ENCODE measurements at regions not wholly inside any gene's neighbourhood (a gene's known extent, or its start where the extent isn't known, plus 50 kb on each side); places are given as distances from the start of the nearest gene placed in this dataset.
A peak's percentile ranks its signal among the peaks of the same experiment; 100 is the strongest.

GRCh38 chr3:95399585-95399984, 1336.7 kb downstream of the NSUN3 start:
- peak overlapping the region; percentile 76 for H3K27ac Mint-ChIP-seq
- peaks cover 3% of the 10 kb centered on the region for H3K36me3 Mint-ChIP-seq (ENCODE audit: insufficient read depth)
- DNase-seq (ENCODE audit: low spot score, unreplicated experiment) = no peak
- H3K9me3 Mint-ChIP-seq (ENCODE audit: low read depth) = peaks cover 10% of the 10 kb centered on the region
- no peak overlapping the region for H3K4me3 Mint-ChIP-seq (ENCODE audit: low read depth)
- no peaks in the 10 kb centered on the region for H3K27me3 Mint-ChIP-seq
- peaks cover 14% of the 10 kb centered on the region for H3K4me1 Mint-ChIP-seq (ENCODE audit: low read depth)
- TF ChIP-seq CTCF (IDR thresholded peaks at IDR 0.05; ENCODE audit: unreplicated experiment) = no peak

GRCh38 chr3:95401693-95402092, 1338.8 kb downstream of the NSUN3 start:
- H3K27ac Mint-ChIP-seq = no peak overlapping the region
- DNase-seq (ENCODE audit: low spot score, unreplicated experiment) = no peak
- no peak for TF ChIP-seq CTCF (IDR thresholded peaks at IDR 0.05; ENCODE audit: unreplicated experiment)
- H3K4me3 Mint-ChIP-seq (ENCODE audit: low read depth) = no peak overlapping the region
- H3K4me1 Mint-ChIP-seq (ENCODE audit: low read depth) = peaks cover 14% of the 10 kb centered on the region
- H3K9me3 Mint-ChIP-seq (ENCODE audit: low read depth) = peaks cover 10% of the 10 kb centered on the region
- H3K36me3 Mint-ChIP-seq (ENCODE audit: insufficient read depth) = peaks cover 2% of the 10 kb centered on the region
- H3K27me3 Mint-ChIP-seq = no peaks in the 10 kb centered on the region

- H3K4me1 Mint-ChIP-seq (ENCODE audit: low read depth) = peaks cover 19% of the 10 kb centered on the region
- no peaks in the 10 kb centered on the region for H3K27me3 Mint-ChIP-seq
- H3K4me3 Mint-ChIP-seq (ENCODE audit: low read depth) = no peak overlapping the region
- peaks cover 13% of the 10 kb centered on the region for H3K9me3 Mint-ChIP-seq (ENCODE audit: low read depth)
- peak overlapping the region; percentile 85 for H3K27ac Mint-ChIP-seq
- no peak for TF ChIP-seq CTCF (IDR thresholded peaks at IDR 0.05; ENCODE audit: unreplicated experiment)
- no peak for DNase-seq (ENCODE audit: low spot score, unreplicated experiment)
- peaks cover 6% of the 10 kb centered on the region for H3K36me3 Mint-ChIP-seq (ENCODE audit: insufficient read depth)
Measured at GRCh38 chr3:95407709-95408463, 1345.0 kb downstream of the NSUN3 start.

GRCh38 chr3:95408464-95408862, 1345.6 kb downstream of the NSUN3 start:
- Mint-ChIP-seq H3K27ac (peak overlapping the region; percentile 85), H3K36me3 (ENCODE audit: insufficient read depth) (peaks cover 6% of the 10 kb centered on the region), H3K9me3 (ENCODE audit: low read depth) (peaks cover 16% of the 10 kb centered on the region), H3K4me3 (ENCODE audit: low read depth) (no peak overlapping the region), H3K4me1 (ENCODE audit: low read depth) (peaks cover 18% of the 10 kb centered on the region), H3K27me3 (no peaks in the 10 kb centered on the region)
- no peak for DNase-seq (ENCODE audit: low spot score, unreplicated experiment)
- TF ChIP-seq CTCF (IDR thresholded peaks at IDR 0.05; ENCODE audit: unreplicated experiment) = no peak

GRCh38 chr3:95418251-95418650, 1355.4 kb downstream of the NSUN3 start:
- no peak overlapping the region for H3K4me3 Mint-ChIP-seq (ENCODE audit: low read depth)
- H3K36me3 Mint-ChIP-seq (ENCODE audit: insufficient read depth) = peaks cover 3% of the 10 kb centered on the region
- H3K27ac Mint-ChIP-seq = no peak overlapping the region

More at GRCh38 chr3:95418251-95418650, 1355.4 kb downstream of the NSUN3 start:
- TF ChIP-seq CTCF (IDR thresholded peaks at IDR 0.05; ENCODE audit: unreplicated experiment) = no peak
- H3K27me3 Mint-ChIP-seq = no peaks in the 10 kb centered on the region
- peaks cover 16% of the 10 kb centered on the region for H3K9me3 Mint-ChIP-seq (ENCODE audit: low read depth)
- DNase-seq (ENCODE audit: low spot score, unreplicated experiment) = no peak
- H3K4me1 Mint-ChIP-seq (ENCODE audit: low read depth) = no peaks in the 10 kb centered on the region

Measured in progenitor cell of endocrine pancreas (in vitro differentiated cells).